ENCODE measurements at regions not wholly inside any gene's neighbourhood (a gene's known extent, or its start where the extent isn't known, plus 50 kb on each side); places are given as distances from the start of the nearest gene placed in this dataset.
"Not testable (repeated sequence)": the region's sequence is repeated elsewhere in the genome, so short reads cannot be mapped to it uniquely, and the experiment has no call there.

DNA sequence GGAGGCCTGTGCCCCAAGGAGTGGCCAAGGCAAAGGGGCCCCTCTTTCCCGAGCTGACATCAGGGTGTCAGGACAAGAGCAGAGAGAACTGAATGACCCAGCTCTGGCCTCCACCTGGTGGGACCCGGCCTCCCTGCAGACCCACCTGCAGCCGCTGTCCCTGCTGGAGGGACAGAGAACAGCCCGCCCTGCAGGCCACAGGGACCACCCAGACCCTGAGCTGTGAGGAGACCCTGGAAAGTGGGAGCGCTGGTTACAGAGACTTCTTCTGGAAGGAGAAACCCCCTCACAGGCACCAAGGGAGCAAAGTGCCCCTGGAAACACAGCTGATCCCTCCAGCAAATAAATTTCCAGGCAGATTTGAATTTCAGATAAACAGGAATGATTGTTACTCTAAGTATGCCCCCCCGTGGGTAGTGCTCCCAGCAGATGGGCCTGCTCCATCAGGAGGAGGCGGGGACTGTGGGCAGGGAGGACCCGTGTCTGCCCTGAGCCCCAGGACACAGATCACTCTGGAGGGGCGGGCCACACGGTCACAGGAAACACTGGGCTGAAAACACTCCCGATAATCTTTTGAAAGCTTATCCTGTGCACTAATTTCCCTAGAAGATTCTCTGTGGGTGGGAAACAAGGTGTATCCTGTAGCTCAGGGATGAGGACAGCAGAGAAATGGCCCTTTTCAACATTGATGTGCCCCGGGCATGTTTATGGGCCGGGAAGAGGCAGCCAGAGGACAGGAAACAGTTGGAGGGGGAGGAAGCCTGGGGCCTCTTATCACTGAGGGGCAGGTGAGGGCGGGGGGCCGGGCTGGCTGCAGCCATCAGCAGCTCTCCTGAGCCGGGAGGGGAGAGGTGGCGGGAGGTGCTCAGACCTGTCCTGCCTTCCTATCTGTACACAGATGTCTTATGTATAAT is 276.0 kb downstream of the ADGRD1 start:
- DNase-seq (ENCODE audit: low read depth) = no peak

DNA sequence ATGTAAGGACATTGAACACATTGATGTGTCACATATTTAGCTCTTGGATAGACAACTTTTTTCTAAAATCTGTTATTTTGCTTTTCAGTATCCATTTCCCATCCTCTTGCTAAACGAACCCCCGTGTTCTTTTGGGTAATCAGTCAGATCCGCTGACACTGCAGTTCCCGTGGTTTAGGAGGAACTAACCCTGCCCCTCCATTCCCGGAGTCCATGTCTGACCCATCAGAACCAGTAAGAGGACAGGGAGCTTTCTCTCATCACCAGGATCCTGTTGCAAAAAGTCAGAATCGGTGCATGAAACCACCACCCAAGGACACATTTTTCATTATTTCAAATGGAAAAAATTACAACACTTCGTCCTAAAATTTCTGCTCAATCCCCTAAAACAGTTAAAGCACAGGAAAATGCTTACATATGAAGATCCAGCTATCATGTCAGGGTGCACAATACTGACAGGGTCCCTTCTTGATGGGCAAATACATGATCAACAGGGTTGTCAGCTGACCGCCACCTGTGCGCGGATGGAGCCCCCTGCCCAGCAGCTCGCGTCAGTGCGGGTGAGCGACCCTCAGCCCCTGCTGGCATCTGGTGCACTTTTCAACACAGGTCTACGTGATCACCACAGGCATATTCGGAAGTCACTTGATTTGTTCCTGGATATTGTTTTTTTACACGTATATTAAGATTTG is 276.8 kb downstream of the ADGRD1 start:
- DNase-seq (ENCODE audit: low read depth) = no peak

DNA sequence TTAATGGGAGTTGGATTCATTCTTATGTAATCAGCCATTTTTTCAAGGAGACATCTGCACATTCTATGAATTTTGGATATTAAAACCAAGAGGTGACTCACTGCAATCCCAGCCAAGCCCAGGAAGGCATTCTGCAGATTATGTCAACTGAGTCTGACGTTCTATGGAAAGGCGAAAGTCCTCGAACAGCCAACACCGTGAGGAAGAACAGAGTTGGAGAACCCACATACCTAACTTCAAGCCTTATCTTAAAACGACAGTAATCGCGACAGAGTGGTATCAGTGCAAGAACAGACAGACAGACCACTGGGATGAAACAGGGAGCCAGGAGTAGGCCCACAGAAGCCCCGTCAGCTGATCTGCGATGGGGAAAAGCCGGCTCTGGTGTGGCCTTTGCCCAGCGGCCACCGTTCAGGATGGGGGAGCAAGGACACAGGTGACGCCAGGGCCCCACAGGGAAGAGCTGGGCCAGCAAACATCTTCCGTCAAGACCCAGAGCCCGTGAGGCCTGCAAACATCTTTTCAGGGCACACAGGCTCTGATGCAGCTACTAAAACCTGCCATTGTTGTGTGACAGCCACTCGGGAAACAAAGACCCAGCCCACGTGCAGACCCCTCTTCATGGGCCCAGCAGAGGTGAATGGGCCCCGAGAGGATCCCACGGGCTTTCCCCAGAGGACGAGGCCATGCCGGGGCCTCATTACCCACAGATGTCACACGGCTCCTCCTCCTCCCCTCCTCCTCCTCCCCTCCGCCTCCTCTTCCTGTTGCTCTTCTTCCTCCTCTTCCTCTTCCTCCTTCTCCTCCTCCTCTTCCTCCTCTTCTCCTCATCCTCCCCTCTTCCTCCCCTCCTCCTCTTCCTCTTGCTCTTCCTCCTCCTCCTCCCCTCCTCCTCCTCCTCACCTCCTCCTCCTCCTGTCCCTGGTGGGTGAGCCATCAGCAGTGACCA is 277.6 kb downstream of the ADGRD1 start:
- no peak for DNase-seq (ENCODE audit: low read depth)

DNA sequence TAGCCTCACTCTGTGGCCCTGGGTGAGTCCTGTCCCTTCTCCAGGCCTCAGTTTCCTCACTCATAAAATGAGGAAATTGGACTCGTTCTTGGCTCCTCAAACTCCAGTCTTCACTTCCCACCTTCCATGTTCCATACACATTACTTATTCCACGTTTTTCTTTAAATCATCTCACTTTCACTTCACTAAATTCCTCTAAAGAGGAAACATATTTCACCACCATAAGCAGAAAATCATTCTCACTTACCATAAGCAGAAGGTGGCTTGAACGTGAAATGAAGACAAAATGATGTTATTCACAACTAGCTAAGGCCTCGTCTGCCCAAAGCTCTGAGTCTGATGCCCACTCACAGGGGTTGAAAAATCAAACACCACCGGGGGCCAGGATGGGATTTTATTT is 278.3 kb downstream of the ADGRD1 start:
- no peak for DNase-seq (ENCODE audit: low read depth)

DNA sequence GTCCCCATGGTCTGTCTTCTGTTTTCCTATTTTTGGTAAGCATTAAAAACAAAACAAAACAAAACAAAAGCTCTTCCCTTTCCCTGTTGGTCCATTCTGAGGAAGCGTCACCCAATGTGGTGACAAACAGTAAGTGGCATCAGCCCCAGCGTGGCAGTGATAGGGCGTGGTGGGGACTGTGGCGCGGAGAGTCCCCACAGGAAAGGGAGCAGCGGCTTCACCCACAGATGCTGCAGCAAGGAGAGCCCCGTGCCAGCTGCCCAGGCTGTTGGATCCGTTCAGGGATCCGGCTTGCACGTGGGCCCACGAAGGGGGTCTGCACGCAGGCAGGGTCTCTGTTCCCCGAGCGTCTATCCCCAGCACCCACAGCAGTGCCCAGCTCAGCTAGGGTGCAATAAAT is 279.2 kb downstream of the ADGRD1 start:
- DNase-seq (ENCODE audit: low read depth) = not testable (repeated sequence)

DNA sequence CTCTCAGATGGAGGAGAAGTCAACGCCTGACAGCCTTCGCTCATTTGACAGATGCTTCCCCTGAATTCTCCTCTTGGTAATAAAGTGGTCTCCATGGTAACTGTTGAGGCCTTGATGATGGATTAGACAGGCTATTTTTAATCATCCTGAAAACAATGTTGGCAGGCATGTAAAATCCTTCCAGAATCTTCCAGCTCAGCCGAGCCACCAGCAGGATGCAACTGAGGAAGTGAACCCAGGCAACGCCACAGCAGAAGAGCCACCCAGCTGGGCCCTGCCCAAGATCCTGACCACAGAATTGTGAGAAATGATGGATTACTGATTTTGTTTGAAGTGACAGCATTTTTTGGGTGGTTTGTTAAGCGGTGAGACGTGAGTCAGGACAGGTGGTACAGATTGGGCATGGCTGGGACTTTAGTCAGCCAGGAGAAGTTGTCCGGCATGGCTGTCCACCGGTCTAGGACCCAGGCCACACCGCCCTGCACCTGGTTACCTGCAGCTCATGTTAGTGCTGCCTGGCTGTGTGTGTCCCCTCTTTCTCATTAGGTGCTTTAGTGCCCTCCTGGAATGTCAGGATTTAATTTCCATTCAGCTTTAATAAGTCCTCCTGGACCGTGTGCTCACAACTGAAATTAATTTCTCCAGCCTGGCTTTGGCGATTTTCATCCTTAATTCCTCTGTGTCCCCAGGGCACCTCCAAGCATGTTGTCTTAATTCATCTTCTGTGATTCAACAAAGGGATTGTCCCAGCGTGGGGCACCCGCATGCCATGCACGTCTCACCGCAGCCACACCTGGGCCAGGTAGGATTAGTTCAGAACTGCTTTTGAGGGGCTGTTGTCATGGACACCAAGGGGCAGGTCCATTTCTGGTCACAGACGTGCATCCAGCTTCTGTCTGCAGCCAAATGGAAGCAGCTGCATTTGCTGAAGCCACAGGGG is 280.4 kb downstream of the ADGRD1 start:
- not testable (repeated sequence) for DNase-seq (ENCODE audit: low read depth)

DNA sequence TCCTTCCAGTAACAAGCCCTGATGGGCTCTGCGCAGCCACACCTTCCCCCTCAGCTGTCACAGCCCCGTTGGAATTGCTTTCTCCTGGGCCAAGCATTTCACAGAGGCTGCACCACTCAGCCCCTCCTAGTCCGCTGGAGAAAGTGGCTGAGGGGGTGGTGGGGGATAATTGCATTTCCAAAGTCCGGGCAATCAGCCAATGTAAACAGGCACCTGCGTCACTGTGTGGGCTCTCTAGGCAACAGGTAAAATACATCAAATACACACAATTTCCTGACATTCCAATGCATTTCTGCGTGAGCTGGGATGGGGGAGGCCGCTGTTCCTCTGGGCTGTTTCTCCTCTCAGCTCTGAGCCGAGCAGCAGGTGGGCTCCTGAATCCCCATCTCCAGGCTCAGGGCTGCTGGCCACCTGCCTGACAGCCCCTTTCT is 281.1 kb downstream of the ADGRD1 start:
- DNase-seq (ENCODE audit: low read depth) = not testable (repeated sequence)

DNA sequence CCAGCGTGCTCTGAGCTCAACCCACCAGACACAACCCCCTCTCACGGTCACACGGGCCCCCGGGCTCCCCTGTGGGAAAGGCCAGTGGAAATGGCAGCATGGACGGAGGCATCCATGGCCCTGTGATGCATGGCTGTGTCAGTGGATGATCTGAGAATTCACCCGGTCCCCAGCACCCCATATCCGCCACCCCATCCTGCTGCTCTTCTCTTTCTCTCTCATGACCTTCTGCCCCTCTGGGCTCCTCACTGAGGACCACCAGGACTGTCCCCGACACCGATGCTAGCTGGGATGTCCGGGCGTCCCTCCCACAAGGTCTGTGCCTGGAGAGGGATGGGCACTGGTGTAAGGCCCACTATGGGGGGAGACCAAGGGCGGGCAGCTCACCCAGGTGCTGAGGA is 282.2 kb downstream of the ADGRD1 start:
- DNase-seq (ENCODE audit: low read depth) = no peak

DNA sequence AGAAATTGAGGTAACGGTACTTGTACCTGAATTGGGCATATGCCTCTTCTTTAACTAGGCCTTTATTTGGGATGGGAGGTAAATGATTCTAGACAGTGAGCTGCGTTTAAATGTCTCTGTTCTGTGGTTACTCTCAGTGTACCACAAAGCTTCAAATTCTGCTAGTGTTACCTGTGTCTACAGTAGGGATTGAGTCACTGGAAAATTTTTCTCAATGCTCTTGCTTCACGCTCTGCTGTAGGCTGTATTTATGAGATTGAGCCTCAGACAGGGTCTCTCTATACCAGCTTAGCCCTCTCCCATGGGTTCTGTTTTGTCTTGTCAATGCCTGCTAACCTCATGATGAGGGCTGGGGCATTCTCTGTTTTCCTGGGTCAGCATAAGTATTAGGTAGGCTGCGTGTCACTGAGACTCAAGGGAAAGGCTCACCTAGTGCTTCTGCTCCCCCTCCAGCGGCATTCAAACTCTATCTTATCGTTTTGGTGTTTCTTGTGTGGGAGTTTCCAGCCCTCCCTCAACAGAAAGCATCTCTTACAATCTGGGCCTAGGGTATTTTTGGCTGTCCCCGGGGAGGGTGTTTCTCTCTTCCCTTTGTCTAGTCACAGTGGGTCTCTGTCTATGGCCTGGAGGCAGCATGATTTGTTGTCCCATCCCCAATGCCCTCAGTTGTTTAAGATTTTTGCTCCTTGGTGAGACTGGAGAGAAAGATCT is 285.8 kb downstream of the ADGRD1 start:
- no peak for DNase-seq (ENCODE audit: low read depth)

DNA sequence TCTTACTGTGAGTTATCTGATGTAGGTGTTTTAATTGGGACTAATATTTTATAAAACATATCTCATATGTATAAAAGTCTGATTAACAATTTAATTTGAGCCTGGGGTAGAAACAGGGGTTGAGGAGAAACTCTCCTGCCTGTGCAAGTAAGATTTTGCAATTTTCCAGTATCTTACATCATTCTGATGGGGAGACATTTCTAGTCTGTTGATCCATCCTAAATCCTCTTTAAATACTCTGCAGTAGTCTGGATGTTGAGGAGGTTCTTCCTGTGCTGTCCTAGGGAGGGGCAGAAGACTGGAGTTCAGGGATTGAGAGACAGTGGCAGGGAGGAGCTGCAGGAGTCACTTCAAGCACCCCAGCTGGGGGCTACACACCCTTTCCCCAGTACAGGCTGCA is 287.8 kb downstream of the ADGRD1 start:
- DNase-seq (ENCODE audit: low read depth) = no peak

DNA sequence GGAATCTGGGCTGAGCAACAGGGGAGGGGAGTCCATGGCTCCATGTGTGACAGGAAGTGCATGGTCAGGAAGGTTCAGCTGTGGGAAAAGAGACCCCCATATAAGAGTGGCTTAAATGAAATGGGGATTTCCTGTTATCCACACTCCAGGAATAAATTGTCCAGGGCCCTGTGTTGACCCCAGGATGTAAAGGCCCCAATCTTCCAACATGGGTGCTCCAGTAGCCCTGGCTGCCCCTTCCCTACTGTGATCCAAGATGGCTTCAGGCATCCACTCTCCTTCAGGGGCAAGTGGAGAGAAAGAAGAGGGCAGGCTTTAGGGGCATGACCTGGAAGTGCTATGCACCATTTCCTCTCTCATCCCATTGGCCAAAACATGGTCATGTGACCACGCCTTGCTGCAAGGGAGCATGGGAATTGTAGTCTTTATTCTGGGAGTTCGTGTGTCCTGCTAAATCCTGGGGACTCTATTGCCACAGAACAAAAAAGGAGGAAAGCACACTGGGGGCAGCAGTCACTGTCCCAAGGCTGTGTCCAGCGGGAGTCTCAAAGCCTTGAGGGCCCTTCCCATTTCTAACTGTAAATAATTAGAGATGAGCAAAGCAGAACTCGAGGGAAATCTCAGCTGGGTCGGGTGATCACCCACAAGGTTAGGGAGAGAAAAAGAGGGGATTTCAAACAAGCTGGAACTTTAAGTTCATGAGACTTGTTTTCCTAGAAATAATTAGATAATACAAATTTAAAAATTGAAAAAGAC is 289.2 kb downstream of the ADGRD1 start:
- no peak for DNase-seq (ENCODE audit: low read depth)

DNA sequence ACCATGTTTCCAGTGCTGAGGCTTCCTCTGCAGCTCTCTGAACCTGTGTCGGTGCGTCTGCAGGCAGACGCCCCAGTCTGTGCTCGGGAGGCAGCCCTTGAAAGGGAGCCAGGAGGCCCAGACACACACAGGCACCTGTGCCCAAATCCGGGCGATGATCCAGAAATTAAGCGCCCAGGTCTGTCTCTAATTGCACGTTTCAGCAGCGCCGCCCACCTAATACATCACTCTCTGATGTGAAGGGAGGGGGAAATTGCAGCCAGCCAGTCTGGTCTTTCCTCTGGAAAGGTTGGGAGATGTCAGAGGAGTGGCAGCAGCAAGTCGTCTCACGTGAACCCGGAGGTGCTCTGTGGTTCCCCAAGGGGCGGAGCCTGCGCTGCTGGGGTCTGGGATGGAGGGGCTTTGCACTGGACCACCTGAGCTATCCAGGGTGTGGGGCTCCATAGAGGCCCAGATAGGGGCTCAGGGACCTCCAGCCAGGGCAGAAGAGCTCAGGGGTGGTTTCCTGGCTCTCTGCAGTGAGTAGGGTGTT is 290.5 kb downstream of the ADGRD1 start:
- DNase-seq (ENCODE audit: low read depth) = not testable (repeated sequence)

DNA sequence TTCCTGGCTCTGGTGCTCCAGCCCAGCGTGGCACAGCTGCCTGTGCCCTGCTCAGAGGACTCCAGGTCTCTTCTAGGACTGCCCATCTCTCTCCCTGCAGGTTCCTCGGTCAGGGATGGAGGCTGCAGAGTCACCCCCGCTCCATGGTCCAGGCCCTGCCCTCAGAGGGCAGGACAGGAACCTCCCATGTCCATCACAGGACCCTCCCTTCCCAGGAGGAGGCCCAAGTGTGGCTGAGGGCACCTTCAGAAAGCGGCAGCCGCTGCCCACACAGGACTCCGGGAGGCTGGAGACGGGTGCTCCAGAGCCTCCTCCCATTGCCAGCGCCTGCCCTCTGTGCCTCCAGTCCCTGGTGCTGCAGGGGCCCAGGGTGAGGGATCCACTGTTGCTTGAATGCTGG is 291.5 kb downstream of the ADGRD1 start:
- DNase-seq (ENCODE audit: low read depth) = not testable (repeated sequence)

DNA sequence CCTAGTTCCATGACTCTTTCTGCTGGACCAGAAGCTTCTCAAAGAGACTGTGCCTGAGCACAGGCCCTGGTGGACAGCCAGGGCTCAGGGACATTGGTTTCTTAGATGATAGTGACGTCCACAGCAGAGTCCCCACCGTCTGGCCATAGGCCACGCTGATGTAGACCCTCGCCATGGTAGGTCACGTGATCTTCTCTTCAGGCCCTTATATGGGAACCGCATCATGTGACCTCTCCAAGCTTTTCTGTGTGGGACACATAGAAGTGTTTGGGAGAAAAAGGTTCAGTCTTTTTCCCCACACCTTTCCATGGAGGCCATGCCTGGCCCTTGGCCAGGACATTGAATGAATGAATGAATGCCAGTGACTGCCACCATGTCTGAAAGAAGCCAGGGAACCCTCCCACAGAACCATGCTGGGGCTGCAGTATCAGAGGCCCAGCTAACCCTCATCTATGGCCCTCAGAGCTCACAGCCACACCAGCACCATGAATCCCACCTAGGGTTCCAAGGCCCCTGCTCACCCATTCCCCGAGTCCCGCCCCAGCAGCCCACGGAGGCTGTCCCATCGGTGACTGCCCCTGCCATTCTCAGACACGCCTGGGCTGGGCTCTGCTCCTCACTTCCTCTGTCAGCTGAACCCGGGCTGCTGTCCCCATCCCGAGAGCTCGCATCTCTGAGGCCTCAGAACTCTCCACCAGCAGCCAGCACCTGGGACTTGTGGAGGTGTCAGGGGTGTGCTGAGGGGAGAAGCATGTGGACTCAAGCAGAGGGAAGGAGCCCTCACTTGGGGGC is 292.1 kb downstream of the ADGRD1 start:
- no peak for DNase-seq (ENCODE audit: low read depth)

DNA sequence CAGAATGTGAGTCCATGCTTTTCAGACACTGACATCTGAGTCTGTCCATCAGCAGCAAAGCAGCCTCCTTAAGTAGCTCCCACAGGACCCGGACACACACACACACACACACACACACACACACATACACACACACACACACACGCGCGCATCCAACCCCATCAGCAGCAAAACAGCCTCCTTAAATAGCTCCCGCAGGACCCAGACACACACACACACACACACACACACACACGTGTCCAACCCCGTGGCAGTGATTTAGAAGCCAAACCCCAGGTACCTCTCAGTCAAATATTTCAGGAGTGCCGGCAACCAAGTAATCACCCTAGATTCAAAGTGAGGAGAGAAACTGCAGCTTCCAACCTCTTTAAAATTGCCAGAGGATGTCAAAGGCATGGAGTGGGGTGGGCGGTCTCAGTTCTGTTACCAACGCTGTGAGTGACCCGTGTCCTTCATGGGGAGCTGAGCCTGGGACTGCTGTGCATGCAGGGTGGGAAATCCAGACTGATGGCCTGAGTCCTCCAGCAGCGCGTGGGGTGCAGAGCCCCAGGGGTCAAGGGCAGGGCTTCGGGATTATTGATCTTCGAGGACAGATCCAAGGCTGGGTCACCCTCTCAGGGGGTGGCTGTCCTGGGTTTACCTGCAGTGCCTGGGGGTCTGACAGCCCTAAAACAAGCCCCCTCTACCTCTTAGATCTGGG is 293.5 kb downstream of the ADGRD1 start:
- DNase-seq (ENCODE audit: low read depth) = not testable (repeated sequence)

DNA sequence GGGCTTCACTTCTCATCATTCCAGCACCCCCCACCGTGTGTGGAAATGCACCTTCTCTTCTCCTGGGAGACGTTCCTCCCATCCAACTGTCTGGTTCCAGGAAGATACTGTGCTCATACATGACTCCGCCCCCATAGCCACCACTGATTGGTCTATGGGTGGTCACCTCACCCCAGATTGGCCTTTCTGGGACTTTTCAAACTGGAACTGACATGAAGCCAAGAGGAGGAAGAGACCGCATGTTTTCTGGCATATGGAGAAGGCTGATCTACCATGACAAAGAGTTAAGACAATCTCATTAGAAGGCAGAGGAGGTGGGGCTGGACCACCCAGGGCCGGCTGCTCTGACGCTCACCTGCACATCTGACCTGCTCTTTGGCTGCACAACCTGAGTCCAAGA is 294.2 kb downstream of the ADGRD1 start:
- not testable (repeated sequence) for DNase-seq (ENCODE audit: low read depth)

DNA sequence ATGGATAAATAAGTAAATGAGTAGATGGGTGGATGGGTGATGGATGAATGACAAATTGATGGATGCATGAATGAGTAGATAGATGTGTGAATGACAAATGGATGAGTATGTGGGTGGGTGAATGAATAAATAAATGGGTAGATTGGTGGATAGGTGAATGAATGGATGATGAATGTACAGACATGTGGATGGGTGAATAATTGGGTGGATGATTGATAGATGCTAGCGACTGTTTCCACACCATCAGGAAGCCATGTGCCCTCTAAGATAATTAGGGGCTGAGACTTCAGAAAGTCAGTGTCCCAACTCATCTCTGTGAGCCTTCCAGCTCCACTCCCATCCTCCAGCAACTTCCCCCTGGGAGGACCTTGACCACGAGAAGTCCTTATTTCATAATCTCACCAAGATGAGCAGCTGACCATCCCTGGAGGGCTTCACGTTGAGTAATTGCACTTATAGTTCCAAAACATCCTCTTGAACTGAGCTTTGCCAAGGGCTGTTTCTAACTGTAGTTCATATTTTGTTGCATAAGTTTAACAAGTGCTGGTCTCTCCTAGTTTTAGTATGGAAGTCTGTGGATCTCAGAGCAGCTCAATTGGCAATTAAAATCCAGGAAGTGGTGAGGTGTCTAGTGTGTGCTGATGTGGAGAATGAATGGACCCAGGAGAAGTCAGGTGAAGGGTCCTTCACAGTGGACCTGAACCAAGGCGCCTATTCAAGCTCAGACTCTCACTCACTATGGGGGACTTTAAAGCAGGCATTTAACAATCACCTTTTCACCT is 295.7 kb downstream of the ADGRD1 start:
- DNase-seq (ENCODE audit: low read depth) = no peak

Measured in EH (cell line).